H1 (cell line): ENCODE measurements at regions not wholly inside any gene's neighbourhood (a gene's known extent, or its start where the extent isn't known, plus 50 kb on each side); places are given as distances from the start of the nearest gene placed in this dataset.

Source experiments
- CTCF ChIA-PET: fragments of 300-600 bp; sonication (Branson Sonifier 250); formaldehyde crosslinking; loops from one replicate; lab custom pipeline; 2021; ENCODE audit not compliant: partially characterized antibody; lab: Charles Lee
- POLR2A ChIA-PET: fragments of 300-600 bp; sonication (Branson Sonifier 250); formaldehyde crosslinking; loops from one replicate; lab custom pipeline; 2021; ENCODE audit warnings: inconsistent platforms; ENCODE audit not compliant: partially characterized antibody; lab: Charles Lee
- DNase-seq, 2 experiments: peaks; one replicate each; pipeline versions ENCODE4 v3.0.0 to v3.0.0-alpha.2; 2010 to 2022; ENCODE audit warnings: low spot score in 2 of 2, low read depth in 1 of 2, mixed read lengths in 1 of 2
- FAIRE-seq: peaks from 2 replicates; lab custom pipeline; 2011; peaks lifted over from hg19 to GRCh38; lab: Jason Lieb, UNC
- H2AFZ ChIP-seq: 2 replicates; pipeline ENCODE4 v1.8.1; 2012; ENCODE audit warnings: low read length, inconsistent platforms
- H2AK5ac ChIP-seq: 2 replicates; pipeline ENCODE4 v1.6.1; 2013; ENCODE audit warnings: low read depth, low read length
- H2BK120ac ChIP-seq: replicated peaks from 2 replicates; pipeline ENCODE3; 2013; ENCODE audit warnings: low read depth, low read length, inconsistent platforms
- H2BK12ac ChIP-seq: 2 replicates; pipeline ENCODE4 v1.6.1; 2013; ENCODE audit warnings: low read depth, low read length
- H2BK15ac ChIP-seq: 2 replicates; pipeline ENCODE4 v1.6.1; 2013; ENCODE audit warnings: low read length
- H2BK20ac ChIP-seq: 2 replicates; pipeline ENCODE4 v1.6.1; 2013; ENCODE audit warnings: low read length
- H2BK5ac ChIP-seq: 2 replicates; pipeline ENCODE4 v1.6.1; 2013; ENCODE audit warnings: low read depth, low read length
- H3K14ac ChIP-seq: 2 replicates; pipeline ENCODE4 v1.6.1; 2013; ENCODE audit warnings: inconsistent platforms; ENCODE audit not compliant: insufficient read length
- H3K18ac ChIP-seq: 2 replicates; pipeline ENCODE4 v1.6.1; 2013; ENCODE audit warnings: low read length; ENCODE audit errors: extremely low read depth
- H3K23ac ChIP-seq: 2 replicates; pipeline ENCODE4 v1.6.1; 2013; ENCODE audit warnings: inconsistent platforms; ENCODE audit not compliant: insufficient read length
- H3K23me2 ChIP-seq: 2 replicates; pipeline ENCODE4 v1.6.1; 2013; ENCODE audit warnings: low read depth, low read length
- H3K27ac ChIP-seq: 2 replicates; pipeline ENCODE4 v1.6.1; 2011; ENCODE audit warnings: low read depth, low read length, inconsistent platforms
- H3K27me3 ChIP-seq, 4 experiments: replicated peaks in 1 of 4; 1 replicate in 1 of 4; 2 replicates in 3 of 4; pipeline versions ENCODE4 v1.6.1 to v1.8.1; 2011 to 2013; ENCODE audit warnings: low read length in 3 of 4, mild to moderate bottlenecking in 3 of 4, inconsistent platforms in 2 of 4, mixed read lengths in 2 of 4, moderate library complexity in 1 of 4; ENCODE audit not compliant: control insufficient read depth in 3 of 4, insufficient read depth in 3 of 4; ENCODE audit errors: extremely low read depth in 1 of 4
- H3K36me3 ChIP-seq, 4 experiments: 2 replicates each; pipeline versions ENCODE4 v1.6.1 to v1.8.1; 2011 to 2013; ENCODE audit warnings: mild to moderate bottlenecking in 4 of 4, low read length in 3 of 4, moderate library complexity in 2 of 4, control low read depth in 1 of 4, inconsistent platforms in 1 of 4; ENCODE audit not compliant: insufficient read depth in 4 of 4, control insufficient read depth in 2 of 4
- H3K4ac ChIP-seq: replicated peaks from 2 replicates; pipeline ENCODE3; 2013; ENCODE audit warnings: low read length, low read depth, mixed read lengths, inconsistent platforms; ENCODE audit not compliant: insufficient read length
- H3K4me1 ChIP-seq, 4 experiments: replicated peaks in 1 of 4; 1 replicate in 1 of 4; 2 replicates in 3 of 4; pipeline versions ENCODE4 v1.6.1 to v1.8.1; 2011 to 2013; ENCODE audit warnings: low read length in 3 of 4, inconsistent platforms in 2 of 4, mixed read lengths in 1 of 4; ENCODE audit not compliant: insufficient read depth in 4 of 4, control insufficient read depth in 3 of 4
- H3K4me2 ChIP-seq, 2 experiments: 2 replicates each; pipeline versions ENCODE4 v1.6.1 to v1.8.1; 2011 to 2013; ENCODE audit warnings: low read depth in 2 of 2, low read length in 2 of 2, control low read depth in 1 of 2, inconsistent platforms in 1 of 2, mild to moderate bottlenecking in 1 of 2; ENCODE audit not compliant: insufficient read depth in 1 of 2
- H3K4me3 ChIP-seq, 4 experiments: fragments of 200-600, 300-600 bp in 1 of 4; sonication (generic), shearing (Covaris generic), sonication (Bioruptor Twin) in 1 of 4; 2 replicates each; pipeline versions ENCODE4 v1.5.1 to v1.8.1; 2011 to 2016; ENCODE audit warnings: low read length in 4 of 4, low read depth in 3 of 4, control low read depth in 2 of 4, inconsistent platforms in 2 of 4, mild to moderate bottlenecking in 2 of 4, mixed read lengths in 1 of 4, moderate library complexity in 1 of 4; ENCODE audit not compliant: insufficient read depth in 2 of 4; ENCODE audit errors: extremely low read depth in 1 of 4
- H3K56ac ChIP-seq: replicated peaks from 2 replicates; pipeline ENCODE3; 2013; ENCODE audit warnings: low read depth, mild to moderate bottlenecking, mixed read lengths, low read length, inconsistent platforms; ENCODE audit not compliant: insufficient read length
- H3K79me1 ChIP-seq: 2 replicates; pipeline ENCODE4 v1.6.1; 2013; ENCODE audit warnings: low read depth, low read length, control low read depth
- H3K79me2 ChIP-seq, 2 experiments: 2 replicates each; pipeline versions ENCODE4 v1.6.1 to v1.8.1; 2012 to 2013; ENCODE audit warnings: low read length in 2 of 2, mild to moderate bottlenecking in 2 of 2, inconsistent platforms in 1 of 2; ENCODE audit not compliant: insufficient read depth in 2 of 2, control insufficient read depth in 1 of 2
- H3K9ac ChIP-seq, 4 experiments: replicated peaks in 1 of 4; 1 replicate in 1 of 4; 2 replicates in 3 of 4; pipeline versions ENCODE4 v1.6.1 to v1.8.1; 2011 to 2013; ENCODE audit warnings: low read depth in 3 of 4, low read length in 3 of 4, control low read depth in 2 of 4, mild to moderate bottlenecking in 2 of 4, moderate library complexity in 2 of 4, inconsistent platforms in 1 of 4; ENCODE audit errors: extremely low read depth in 1 of 4
- H3K9me3 ChIP-seq, 2 experiments: 2 replicates each; pipeline versions ENCODE4 v1.6.1 to v1.8.1; 2012 to 2013; ENCODE audit warnings: mild to moderate bottlenecking in 2 of 2, moderate library complexity in 2 of 2, control low read depth in 1 of 2, inconsistent platforms in 1 of 2, low read depth in 1 of 2, low read length in 1 of 2, mixed read lengths in 1 of 2; ENCODE audit not compliant: insufficient read depth in 2 of 2
- H4K20me1 ChIP-seq, 2 experiments: replicated peaks in 1 of 2; 2 replicates each; pipeline versions ENCODE3 to v1.8.1; 2011 to 2013; ENCODE audit warnings: inconsistent platforms in 2 of 2, low read length in 2 of 2, mild to moderate bottlenecking in 1 of 2; ENCODE audit not compliant: insufficient read depth in 2 of 2, control insufficient read depth in 1 of 2
- H4K5ac ChIP-seq: 2 replicates; pipeline ENCODE4 v1.6.1; 2013; ENCODE audit warnings: low read length, low read depth, mixed read lengths, inconsistent platforms; ENCODE audit not compliant: insufficient read length
- H4K8ac ChIP-seq: 2 replicates; pipeline ENCODE4 v1.8.0; 2013; ENCODE audit warnings: mild to moderate bottlenecking, moderate library complexity, low read length, inconsistent platforms; ENCODE audit not compliant: insufficient read depth; ENCODE audit errors: extremely low read depth
- H4K91ac ChIP-seq: replicated peaks from 2 replicates; pipeline ENCODE3; 2013; ENCODE audit warnings: low read length, mixed read lengths, inconsistent platforms; ENCODE audit not compliant: insufficient read length
- CBX8 ChIP-seq: fragments of 300-800, 300-1000 bp; sonication (generic); IDR thresholded peaks from 2 replicates; pipeline ENCODE4 v1.7.1; 2016; ENCODE audit warnings: low read depth, low read length, borderline replicate concordance
- GABPA ChIP-seq: IDR thresholded peaks from 2 replicates; pipeline ENCODE4 v1.6.1; 2011; ENCODE audit warnings: mild to moderate bottlenecking, low read length, moderate library complexity, borderline replicate concordance; ENCODE audit not compliant: insufficient read depth
- KDM4A ChIP-seq: IDR thresholded peaks from one replicate; pipeline ENCODE4 v1.7.1; 2012; ENCODE audit warnings: low read depth, mild to moderate bottlenecking, moderate library complexity, low read length, inconsistent platforms; ENCODE audit not compliant: severe bottlenecking
- NANOG ChIP-seq: IDR thresholded peaks from 2 replicates; pipeline ENCODE4 v1.6.1; 2011; ENCODE audit warnings: low read length, low read depth, mild to moderate bottlenecking, inconsistent platforms; ENCODE audit not compliant: insufficient read depth, poor library complexity, severe bottlenecking
- NRF1 ChIP-seq: IDR thresholded peaks from 2 replicates; pipeline ENCODE4 v1.6.1; 2011; ENCODE audit warnings: mild to moderate bottlenecking, low read depth, low read length, improper control_type of control experiment
- RBBP5 ChIP-seq: IDR thresholded peaks from 2 replicates; pipeline ENCODE4 v1.7.1; 2012; ENCODE audit warnings: low read depth, mild to moderate bottlenecking, inconsistent platforms, low read length, moderate library complexity, borderline replicate concordance
- RFX5 ChIP-seq: IDR thresholded peaks from 2 replicates; pipeline ENCODE4 v1.6.1; 2011; ENCODE audit warnings: low read depth, low read length, improper control_type of control experiment, borderline replicate concordance
- SIX5 ChIP-seq: IDR thresholded peaks from 2 replicates; pipeline ENCODE4 v1.6.1; 2011; ENCODE audit warnings: mild to moderate bottlenecking, low read depth, low read length
- SRF ChIP-seq: IDR thresholded peaks from 2 replicates; pipeline ENCODE4 v1.6.1; 2011; ENCODE audit warnings: mild to moderate bottlenecking, low read depth, low read length, moderate library complexity
- TBP ChIP-seq: IDR thresholded peaks from 2 replicates; pipeline ENCODE4 v1.6.1; 2011; ENCODE audit warnings: low read depth, low read length, improper control_type of control experiment
- TF ChIP-seq, protein P1 (sequence below): IDR thresholded peaks from 2 replicates; pipeline ENCODE4 v1.6.1; 2012; ENCODE audit warnings: inconsistent platforms
- TF ChIP-seq, protein P2 (sequence below), 3 experiments: IDR thresholded peaks; 1 replicate in 2 of 3; 2 replicates in 1 of 3; pipeline versions ENCODE4 v1.5.1 to v1.6.1; 2011; ENCODE audit warnings: low read length in 3 of 3, mild to moderate bottlenecking in 3 of 3, inconsistent platforms in 2 of 3, low read depth in 1 of 3, moderate library complexity in 1 of 3; ENCODE audit not compliant: insufficient read depth in 1 of 3; ENCODE audit errors: control extremely low read depth in 1 of 3

DNA sequence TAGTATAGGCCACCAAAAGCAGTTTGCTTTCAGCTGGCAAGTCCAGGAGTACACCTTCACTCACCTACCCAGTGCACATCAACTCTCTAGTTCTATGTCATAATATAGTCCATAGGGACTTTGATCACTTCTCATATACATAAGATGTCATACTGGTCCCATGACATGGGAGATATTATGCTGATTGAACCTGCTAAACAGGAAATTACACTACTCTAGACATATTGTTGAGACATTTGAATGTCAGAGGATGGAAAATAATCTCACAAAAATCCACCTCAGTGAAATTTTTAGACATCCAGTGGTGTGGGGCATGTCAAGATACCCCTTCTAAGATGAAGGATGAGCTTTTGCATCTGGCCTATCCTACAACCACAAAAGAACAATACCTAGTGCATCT lies 322.5 kb downstream of the EN1 start:
- H2BK15ac ChIP-seq, result no peak overlapping the region
- H3K23me2 ChIP-seq, result 0 out of 2 replicates have a peak, but pooled peaks cover under 1% of the 10 kb centered on the region
- no peak overlapping the region for H4K8ac ChIP-seq
- FAIRE-seq (no peak), DNase-seq (no peak)
- POLR2A ChIA-PET, result no interaction called here
- H3K79me2 ChIP-seq, result no peaks in the 10 kb centered on the region
- no peak overlapping the region for H2BK20ac ChIP-seq
- H3K23ac ChIP-seq, result no peak overlapping the region
- H4K91ac ChIP-seq, result no peak overlapping the region
- no peak overlapping the region for H2BK120ac ChIP-seq
- H4K20me1 ChIP-seq, result no peaks in the 10 kb centered on the region
- H2AK5ac ChIP-seq, result no peak overlapping the region
- CTCF ChIA-PET, result no interaction called here
- no peak overlapping the region for H3K4me3 ChIP-seq
- 0 out of 8 replicates have a peak, but pooled peaks cover 0 to 5% (median 0%) of the 10 kb centered on the region in 4 experiments for H3K36me3 ChIP-seq
- no peak overlapping the region for H3K9ac ChIP-seq
- H3K4me1 ChIP-seq, result peaks cover 0 to 8% (median 4%) of the 10 kb centered on the region in 4 experiments; a peak in 3 of 7 replicates
- H3K14ac ChIP-seq, result no peak overlapping the region
- no peaks in the 10 kb centered on the region for H3K79me1 ChIP-seq
- no peak overlapping the region for H2BK12ac ChIP-seq
- H3K9me3 ChIP-seq, result peaks cover 16 to 19% of the 10 kb centered on the region in 2 experiments
- H3K18ac ChIP-seq, result no peak overlapping the region
- no peak overlapping the region for H3K56ac ChIP-seq
- H2BK5ac ChIP-seq, result no peak overlapping the region
- H3K27me3 ChIP-seq, result 0 out of 7 replicates have a peak, but pooled peaks cover 0 to 2% (median 0%) of the 10 kb centered on the region in 4 experiments
- H4K5ac ChIP-seq, result no peak overlapping the region
- H3K4me2 ChIP-seq, result no peak overlapping the region
- H3K4ac ChIP-seq, result no peak overlapping the region
- H2AFZ ChIP-seq, result no peak overlapping the region
- H3K27ac ChIP-seq, result no peak overlapping the region
- no peak for TF ChIP-seq KDM4A
- no peak for TF ChIP-seq RFX5
- TF ChIP-seq NANOG, result no peak
- TF ChIP-seq NRF1, result no peak
- no peak for TF ChIP-seq GABPA
- TF ChIP-seq TBP, result no peak
- no peak for TF ChIP-seq CBX8
- no peak for TF ChIP-seq SIX5
- TF ChIP-seq RBBP5, result no peak
- no peak for TF ChIP-seq SRF
- TF ChIP-seq, protein P1, sequence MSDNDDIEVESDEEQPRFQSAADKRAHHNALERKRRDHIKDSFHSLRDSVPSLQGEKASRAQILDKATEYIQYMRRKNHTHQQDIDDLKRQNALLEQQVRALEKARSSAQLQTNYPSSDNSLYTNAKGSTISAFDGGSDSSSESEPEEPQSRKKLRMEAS, result no peak
- TF ChIP-seq, protein P2, sequence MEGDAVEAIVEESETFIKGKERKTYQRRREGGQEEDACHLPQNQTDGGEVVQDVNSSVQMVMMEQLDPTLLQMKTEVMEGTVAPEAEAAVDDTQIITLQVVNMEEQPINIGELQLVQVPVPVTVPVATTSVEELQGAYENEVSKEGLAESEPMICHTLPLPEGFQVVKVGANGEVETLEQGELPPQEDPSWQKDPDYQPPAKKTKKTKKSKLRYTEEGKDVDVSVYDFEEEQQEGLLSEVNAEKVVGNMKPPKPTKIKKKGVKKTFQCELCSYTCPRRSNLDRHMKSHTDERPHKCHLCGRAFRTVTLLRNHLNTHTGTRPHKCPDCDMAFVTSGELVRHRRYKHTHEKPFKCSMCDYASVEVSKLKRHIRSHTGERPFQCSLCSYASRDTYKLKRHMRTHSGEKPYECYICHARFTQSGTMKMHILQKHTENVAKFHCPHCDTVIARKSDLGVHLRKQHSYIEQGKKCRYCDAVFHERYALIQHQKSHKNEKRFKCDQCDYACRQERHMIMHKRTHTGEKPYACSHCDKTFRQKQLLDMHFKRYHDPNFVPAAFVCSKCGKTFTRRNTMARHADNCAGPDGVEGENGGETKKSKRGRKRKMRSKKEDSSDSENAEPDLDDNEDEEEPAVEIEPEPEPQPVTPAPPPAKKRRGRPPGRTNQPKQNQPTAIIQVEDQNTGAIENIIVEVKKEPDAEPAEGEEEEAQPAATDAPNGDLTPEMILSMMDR (IDR thresholded peaks at IDR 0.05; ENCODE audit: control extremely low read depth in 1 of 3, insufficient read depth in 1 of 3, low read depth in 1 of 3, low read length in 3 of 3), result no peak
